Islet of Langerhans (tissue), 1 donor: ENCODE measurements at regions not wholly inside any gene's neighbourhood (a gene's known extent, or its start where the extent isn't known, plus 50 kb on each side); places are given as distances from the start of the nearest gene placed in this dataset.
"Not testable (repeated sequence)": the region's sequence is repeated elsewhere in the genome, so short reads cannot be mapped to it uniquely, and the experiment has no call there.

Experiments used
- FAIRE-seq: peaks from one replicate; lab custom pipeline; 2011; peaks lifted over from hg19 to GRCh38; lab: Jason Lieb, UNC

GRCh38 chr7:46288010-46288409 lies 366.9 kb upstream of the IGFBP3 start:
- FAIRE-seq, result no peak

- FAIRE-seq, result no peak
These were observed 365.9 kb upstream of the IGFBP3 start for GRCh38 chr7:46286957-46287356.

- no peak for FAIRE-seq
These were observed 365.3 kb upstream of the IGFBP3 start for GRCh38 chr7:46286356-46286755.

- FAIRE-seq, result no peak
These were observed 364.8 kb upstream of the IGFBP3 start for GRCh38 chr7:46285878-46286277.

- no peak for FAIRE-seq
These were observed 362.8 kb upstream of the IGFBP3 start for GRCh38 chr7:46283852-46284251.

- FAIRE-seq, result no peak
These were observed 361.1 kb upstream of the IGFBP3 start for GRCh38 chr7:46282155-46282554.

GRCh38 chr7:46281071-46281470 lies 360.0 kb upstream of the IGFBP3 start:
- no peak for FAIRE-seq

GRCh38 chr7:46279290-46279689 lies 358.2 kb upstream of the IGFBP3 start:
- no peak for FAIRE-seq

- FAIRE-seq, result no peak
These were observed 343.6 kb upstream of the IGFBP3 start for GRCh38 chr7:46264646-46265045.

- not testable (repeated sequence) for FAIRE-seq
These were observed 340.6 kb upstream of the IGFBP3 start for GRCh38 chr7:46261638-46262037.

GRCh38 chr7:46259947-46260346 lies 338.9 kb upstream of the IGFBP3 start:
- no peak for FAIRE-seq

- FAIRE-seq, result no peak
These were observed 336.8 kb upstream of the IGFBP3 start for GRCh38 chr7:46257761-46258448.

GRCh38 chr7:46256870-46257661 lies 336.0 kb upstream of the IGFBP3 start:
- FAIRE-seq, result no peak

GRCh38 chr7:46253520-46253919 lies 332.4 kb upstream of the IGFBP3 start:
- FAIRE-seq, result no peak

GRCh38 chr7:46247664-46248063 lies 326.6 kb upstream of the IGFBP3 start:
- no peak for FAIRE-seq

GRCh38 chr7:46245586-46246111 lies 324.6 kb upstream of the IGFBP3 start:
- no peak for FAIRE-seq

- FAIRE-seq, result no peak
These were observed 323.7 kb upstream of the IGFBP3 start for GRCh38 chr7:46244757-46245156.

- FAIRE-seq, result no peak
These were observed 322.3 kb upstream of the IGFBP3 start for GRCh38 chr7:46243406-46243805.

GRCh38 chr7:46239846-46240245 lies 318.8 kb upstream of the IGFBP3 start:
- FAIRE-seq, result no peak

GRCh38 chr7:46237466-46237865 lies 316.4 kb upstream of the IGFBP3 start:
- no peak for FAIRE-seq

- FAIRE-seq, result no peak
These were observed 312.7 kb upstream of the IGFBP3 start for GRCh38 chr7:46233585-46234329.

- FAIRE-seq, result no peak
These were observed 309.9 kb upstream of the IGFBP3 start for GRCh38 chr7:46230990-46231305.
